GM18505 (cell line): ENCODE measurements at regions not wholly inside any gene's neighbourhood (a gene's known extent, or its start where the extent isn't known, plus 50 kb on each side); places are given as distances from the start of the nearest gene placed in this dataset.

Source experiments
- ATAC-seq: cut with Tn5 transposase; IDR thresholded peaks from one replicate; pipeline ENCODE4 v1.9.1; 2021; ENCODE audit not compliant: unreplicated experiment
- POLR2A ChIP-seq: IDR thresholded peaks from 4 replicates; pipeline ENCODE4 v1.6.1; 2011; ENCODE audit warnings: borderline replicate concordance; ENCODE audit not compliant: insufficient read depth, insufficient read length; ENCODE audit errors: extremely low read depth

DNA sequence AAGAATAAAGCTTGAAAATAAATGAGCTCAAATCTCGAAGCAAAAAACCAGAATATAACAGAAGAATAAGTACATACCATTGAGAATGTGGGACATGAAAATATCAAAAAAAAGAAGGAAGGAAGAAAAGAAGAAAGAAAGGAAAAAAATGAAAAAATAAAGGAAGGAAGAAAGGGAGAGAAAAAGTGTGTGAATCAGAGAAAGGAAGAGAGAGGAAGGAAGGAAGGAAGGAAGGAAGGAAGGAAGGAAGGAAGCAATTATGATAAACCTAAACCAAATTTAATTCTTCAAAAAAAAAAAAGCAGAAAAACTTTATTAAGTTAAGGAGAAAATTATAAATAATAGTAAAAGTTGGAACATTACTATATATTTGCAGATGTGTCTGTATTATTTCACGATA is 949.8 kb downstream of the NLGN4X start:
- no peak for TF ChIP-seq POLR2A
- no peak for ATAC-seq

DNA sequence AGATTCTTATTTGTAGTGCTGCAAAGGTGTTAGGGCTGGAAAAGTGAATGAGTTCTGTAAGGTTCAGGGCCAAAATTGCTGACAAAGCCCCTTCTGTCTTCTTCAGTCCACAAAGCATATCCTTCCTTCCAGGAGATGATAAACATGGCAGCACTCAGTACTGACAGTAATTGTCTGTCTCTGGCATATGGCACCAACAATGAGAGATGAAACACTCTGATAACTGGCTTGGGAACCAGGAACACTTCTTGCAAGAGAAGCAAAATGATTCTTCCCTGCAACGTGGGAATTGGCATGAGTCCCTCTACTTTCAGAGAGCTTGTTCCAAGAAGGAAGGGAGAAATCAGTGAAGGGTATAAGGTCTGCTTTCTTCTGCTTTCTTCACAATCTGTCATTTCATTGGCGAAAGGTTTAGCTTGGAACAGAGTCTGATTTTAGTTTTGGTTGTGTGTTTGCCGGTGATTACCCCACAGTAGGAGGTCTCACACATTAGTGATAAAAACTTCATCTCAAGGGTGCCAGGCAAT is 963.3 kb downstream of the NLGN4X start:
- TF ChIP-seq POLR2A: no peak
- no peak for ATAC-seq

GRCh38 chrX:5250106-5250505 is 978.6 kb downstream of the NLGN4X start:
- TF ChIP-seq POLR2A: no peak
- ATAC-seq: no peak

GRCh38 chrX:5242091-5242790 is 986.4 kb downstream of the NLGN4X start:
- TF ChIP-seq POLR2A: no peak
- ATAC-seq: no peak

DNA sequence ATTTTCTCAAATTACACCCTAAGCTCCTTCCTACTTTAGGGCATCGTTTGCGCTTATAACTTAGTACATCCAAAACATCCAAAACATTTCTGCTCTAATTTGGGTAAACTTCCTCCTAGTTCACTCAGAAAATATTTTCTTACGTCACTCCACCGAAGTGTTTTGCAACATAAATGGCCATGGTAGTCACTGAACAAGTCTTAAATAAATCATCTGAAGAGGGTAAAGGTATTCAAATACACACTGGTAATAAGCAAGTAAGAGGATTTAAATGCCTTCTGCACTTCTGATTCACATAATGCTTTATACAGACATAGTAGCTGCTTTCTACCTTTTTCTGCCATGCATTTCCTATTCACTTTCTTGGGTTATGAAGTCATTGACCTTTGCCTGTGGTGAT is 991.9 kb downstream of the NLGN4X start:
- ATAC-seq: no peak
- TF ChIP-seq POLR2A: no peak

DNA sequence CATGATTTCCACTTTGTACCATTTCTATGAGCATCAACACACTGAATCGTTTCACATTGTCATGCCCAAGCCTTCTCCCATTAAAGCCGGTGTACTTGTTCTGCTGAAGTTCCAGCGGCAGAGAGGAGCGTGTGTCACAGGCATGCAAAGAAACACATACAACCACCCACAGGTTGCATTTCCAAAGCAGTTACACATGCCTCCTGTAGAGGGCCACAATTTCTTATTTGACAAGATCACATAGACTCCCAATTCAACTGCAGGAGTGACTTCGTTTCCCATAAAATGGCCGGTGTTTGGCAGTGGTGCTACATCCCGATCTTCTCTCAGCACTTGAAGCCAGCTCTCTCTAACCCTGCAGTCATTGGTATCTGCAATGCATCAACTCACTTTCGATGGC is 992.6 kb downstream of the NLGN4X start:
- TF ChIP-seq POLR2A: no peak
- ATAC-seq: no peak

DNA sequence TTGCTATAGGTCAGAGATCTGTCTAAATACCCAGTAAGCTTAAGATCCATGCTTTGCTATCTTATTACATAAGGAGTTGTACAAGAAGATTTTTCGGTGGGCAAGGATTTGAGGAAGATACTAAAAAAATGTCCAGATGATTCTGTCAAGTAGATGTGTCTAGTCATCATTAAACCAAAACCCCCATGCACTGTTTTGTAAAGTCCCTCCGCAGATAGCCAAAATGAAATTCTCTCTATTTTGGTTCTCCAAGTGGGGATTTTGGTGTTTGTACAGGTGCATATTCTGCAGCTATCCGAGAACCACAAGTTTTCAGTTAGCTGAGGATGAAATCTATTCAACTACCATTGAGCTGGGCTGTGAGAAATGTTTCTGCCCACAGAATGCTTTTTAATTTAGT is 994.8 kb downstream of the NLGN4X start:
- no peak for ATAC-seq
- TF ChIP-seq POLR2A: no peak

DNA sequence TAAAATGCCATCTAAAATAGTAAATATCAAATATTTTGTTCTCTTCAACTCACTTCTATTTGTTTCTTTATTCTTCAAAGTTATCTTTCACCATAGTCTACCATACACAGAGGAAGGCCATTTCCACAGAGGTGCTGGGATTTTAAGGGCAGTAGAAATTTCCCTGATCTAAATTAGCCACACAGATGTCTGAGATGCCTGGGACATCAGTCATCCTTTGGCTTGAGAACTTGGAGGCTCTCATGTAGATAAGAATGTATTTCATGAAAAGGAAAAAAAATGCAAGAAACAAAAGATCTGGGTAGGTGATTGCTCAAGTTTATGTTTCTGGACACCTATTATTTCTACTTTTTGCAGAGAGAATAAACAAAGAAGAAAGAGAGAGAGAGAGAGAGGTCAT is 1008.2 kb downstream of the NLGN4X start:
- ATAC-seq: no peak
- TF ChIP-seq POLR2A: no peak

GRCh38 chrX:5194806-5195205 is 1033.9 kb downstream of the NLGN4X start:
- no peak for ATAC-seq
- TF ChIP-seq POLR2A: no peak

- no peak for ATAC-seq
- TF ChIP-seq POLR2A: no peak
These were observed 1048.4 kb downstream of the NLGN4X start for GRCh38 chrX:5180135-5180741.

DNA sequence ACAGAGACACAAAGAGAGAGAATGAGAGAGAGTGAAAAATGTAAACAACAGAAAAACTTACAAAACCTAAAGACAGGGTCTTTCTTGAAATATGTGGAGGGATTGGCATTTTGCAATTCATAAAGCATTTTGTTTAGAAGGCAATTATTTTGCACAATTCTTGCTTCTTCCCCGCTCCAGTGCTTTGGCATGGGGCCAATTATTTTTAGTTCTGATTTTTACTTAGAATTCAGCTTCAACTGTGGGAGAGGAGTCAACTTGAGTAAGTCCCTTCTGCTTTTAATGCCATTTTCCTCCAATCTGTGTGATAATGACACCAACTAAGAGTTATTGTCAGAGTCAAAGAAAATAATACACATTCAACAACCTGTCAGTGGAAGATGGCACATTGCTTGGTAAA is 1051.9 kb downstream of the NLGN4X start:
- no peak for ATAC-seq
- TF ChIP-seq POLR2A: no peak

DNA sequence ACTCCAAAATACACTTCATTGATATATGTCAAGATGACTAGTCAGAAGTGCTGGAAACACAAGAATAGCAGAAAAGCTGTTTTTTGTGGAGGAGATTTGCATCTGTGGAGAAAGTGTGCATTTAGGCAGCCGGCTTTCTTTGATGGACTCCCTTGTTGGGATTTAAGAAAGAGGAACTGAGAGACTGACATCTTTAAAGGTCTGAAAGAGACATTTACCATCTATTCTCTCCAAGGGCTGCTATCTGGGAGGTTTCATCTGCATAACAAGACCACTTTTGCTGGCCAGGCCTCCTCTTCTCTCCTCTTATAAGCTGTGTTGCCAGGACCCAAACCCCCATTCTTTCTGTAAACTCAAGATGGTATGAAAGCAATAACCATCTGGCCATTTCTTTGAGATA is 1065.0 kb downstream of the NLGN4X start:
- no peak for ATAC-seq
- no peak for TF ChIP-seq POLR2A

GRCh38 chrX:5155301-5155700 is 1073.4 kb downstream of the NLGN4X start:
- no peak for ATAC-seq
- TF ChIP-seq POLR2A: no peak

DNA sequence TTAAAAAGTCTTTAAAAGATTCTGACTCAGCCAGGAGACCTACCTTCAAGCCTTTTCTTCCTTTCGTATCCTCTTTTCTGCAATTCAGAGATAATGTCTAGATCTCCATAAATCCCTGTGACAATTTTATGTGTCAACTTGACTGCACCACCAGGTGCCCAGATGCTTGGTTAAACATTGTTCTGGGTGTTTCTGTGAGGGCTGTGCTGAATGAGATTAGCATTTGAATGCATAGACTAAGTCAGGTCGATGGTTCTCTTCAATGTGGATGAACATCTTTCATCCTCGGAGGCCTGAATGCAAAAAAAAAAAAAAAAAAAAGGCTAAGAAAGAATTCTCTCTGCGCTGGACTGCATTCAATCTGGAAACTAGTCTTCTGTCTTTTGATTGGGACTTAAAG is 1082.7 kb downstream of the NLGN4X start:
- TF ChIP-seq POLR2A: no peak
- ATAC-seq: no peak

DNA sequence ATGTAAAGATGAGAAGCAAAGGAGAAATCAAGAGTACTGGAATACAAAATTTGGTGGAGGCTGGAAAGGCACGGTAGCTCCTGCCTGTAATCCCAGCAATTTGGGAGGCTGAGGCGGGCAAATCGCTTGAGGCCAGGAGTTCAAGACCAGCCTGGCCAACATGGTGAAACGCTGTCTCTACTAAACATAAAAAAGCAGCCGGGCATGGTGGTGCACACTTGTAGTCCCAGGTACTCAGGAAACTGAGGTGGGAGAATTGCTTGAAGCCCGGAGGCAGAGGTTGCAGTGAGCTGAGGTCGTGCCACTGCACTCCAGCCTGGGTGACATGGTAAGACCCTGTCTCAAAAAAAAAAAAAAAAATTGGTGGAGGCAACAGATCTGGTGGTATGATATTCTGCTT is 1086.0 kb downstream of the NLGN4X start:
- TF ChIP-seq POLR2A: no peak
- no peak for ATAC-seq

GRCh38 chrX:5122181-5122678 is 1106.4 kb downstream of the NLGN4X start:
- TF ChIP-seq POLR2A: no peak

More at GRCh38 chrX:5122181-5122678, 1106.4 kb downstream of the NLGN4X start:
- ATAC-seq: no peak
